SIG-M5 treated with dmso at 0.1 percent for 504 hours (cell line): ENCODE measurements at regions not wholly inside any gene's neighbourhood (a gene's known extent, or its start where the extent isn't known, plus 50 kb on each side); places are given as distances from the start of the nearest gene placed in this dataset.
A peak's percentile ranks its signal among the peaks of the same experiment; 100 is the strongest.
"Not testable (repeated sequence)": the region's sequence is repeated elsewhere in the genome, so short reads cannot be mapped to it uniquely, and the experiment has no call there.

Experiments used
- DNase-seq: peaks from one replicate; lab custom pipeline; 2025; ENCODE audit not compliant: unreplicated experiment; lab: John Stamatoyannopoulos, UW

DNA sequence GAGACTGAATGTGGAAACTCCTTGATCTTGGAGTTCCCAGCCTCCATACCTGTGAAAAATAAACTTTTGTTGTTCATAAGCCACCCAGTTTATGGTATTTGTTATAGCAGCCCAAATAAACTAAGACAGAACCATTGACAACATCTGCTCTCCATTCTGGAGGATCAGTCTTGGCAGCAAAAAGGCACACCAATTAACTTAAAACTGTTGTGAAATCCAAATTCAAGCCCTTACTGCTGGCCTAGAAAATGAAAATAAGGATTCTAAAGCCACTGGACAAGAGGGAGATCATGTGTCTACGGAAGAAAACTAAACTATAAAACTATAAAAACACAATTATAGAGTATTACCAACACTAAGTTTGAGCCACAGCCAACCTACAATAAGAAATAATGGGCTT, 172.1 kb upstream of the RNPC3 start:
- no peak for DNase-seq

DNA sequence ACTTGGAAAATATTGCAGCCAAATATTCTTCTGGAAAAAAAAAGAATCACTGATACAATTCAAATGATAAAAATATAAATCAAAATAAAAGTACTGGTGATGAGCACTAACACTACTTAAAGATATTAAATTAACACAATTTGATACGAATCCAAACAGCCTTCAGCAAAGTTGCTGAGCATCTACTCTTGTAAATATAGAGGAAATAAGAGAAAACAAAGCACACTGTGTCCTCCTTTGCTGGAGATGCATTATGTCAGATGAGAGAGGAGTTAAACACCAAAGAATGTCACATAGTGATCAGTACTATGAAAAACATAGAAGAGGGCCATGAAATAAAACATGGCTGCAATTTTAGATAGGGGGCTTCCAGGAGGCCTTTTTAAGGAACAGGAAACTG, 177.4 kb upstream of the RNPC3 start:
- DNase-seq = no peak

DNA sequence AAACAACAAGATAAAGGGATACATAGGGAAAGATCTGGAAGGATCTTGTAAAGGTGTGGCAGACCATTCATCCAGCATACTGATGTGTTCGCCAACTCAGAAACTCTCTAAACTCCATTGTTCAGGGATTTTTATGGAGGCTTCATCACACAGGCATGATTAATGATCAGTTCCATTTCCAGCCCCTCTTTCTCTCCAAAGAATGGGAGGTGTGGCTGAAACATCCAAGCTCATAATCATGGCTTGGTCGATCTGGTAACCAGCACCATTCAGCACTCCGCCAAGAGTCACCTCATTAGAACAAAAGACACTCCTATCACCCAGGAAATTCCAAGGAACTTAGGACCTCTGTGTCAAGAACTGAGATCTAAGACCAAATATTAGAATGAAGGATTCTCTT, 180.6 kb upstream of the RNPC3 start:
- DNase-seq = no peak

DNA sequence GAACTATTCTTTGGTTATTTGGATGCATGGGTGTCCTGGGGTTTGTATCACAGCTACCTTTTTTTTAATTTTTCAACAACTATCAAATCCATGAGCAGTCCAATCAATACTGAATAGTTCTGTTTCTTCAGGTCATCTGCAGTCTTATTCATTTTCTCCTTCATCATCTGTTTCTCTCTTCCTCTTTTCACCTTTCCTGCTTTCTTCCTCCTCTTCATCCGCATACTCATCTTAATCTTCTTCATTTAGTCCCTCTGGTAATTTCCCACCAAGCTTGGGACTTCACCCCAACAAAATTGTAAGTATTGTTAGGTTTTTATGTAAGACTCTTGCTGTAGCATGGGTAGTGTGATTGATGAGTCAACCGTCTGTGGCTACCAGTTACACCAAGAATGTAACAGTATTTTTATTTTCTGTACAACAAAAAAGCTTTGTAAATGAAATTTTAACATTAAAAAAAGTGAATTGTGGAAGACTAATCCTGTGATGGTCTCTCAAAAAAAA, 184.1 kb upstream of the RNPC3 start:
- no peak for DNase-seq

DNA sequence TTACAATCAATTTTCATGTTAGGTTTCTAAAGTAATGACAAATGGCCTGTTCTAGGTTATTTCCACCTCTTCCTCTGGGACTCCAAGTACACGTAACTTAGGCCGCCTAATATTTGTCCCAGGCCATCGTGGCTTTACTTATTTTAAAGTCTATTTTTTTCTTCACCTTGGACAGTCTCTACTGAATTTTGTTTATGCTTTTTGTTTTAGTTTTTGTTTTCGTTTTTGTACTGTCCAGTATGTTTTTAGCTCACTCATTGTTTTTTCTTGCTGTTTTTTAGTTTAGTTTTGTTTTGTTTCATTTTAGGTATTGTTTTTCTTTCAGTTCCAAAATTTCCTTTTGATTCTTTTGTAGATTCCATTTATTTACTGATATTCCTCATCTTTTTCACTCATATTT, 187.7 kb upstream of the RNPC3 start:
- no peak for DNase-seq

DNA sequence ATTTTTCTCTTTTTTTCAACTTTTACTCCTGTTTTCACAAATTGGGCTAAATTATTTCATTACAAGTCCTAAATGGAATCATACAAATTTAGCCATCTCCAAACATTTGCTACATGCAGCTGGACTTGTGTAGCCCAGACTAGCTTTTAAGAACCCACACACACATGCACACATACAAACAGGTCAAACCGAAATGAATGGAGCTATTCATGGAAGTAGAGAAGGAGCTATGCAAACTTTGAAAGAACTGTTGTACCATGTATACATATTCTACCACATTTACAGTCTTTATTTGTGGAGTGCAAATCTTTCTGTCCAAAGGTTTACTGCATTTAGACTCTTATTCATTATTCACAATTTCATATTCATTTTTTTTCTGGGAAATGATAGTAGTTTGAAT, 189.1 kb upstream of the RNPC3 start:
- DNase-seq = no peak

DNA sequence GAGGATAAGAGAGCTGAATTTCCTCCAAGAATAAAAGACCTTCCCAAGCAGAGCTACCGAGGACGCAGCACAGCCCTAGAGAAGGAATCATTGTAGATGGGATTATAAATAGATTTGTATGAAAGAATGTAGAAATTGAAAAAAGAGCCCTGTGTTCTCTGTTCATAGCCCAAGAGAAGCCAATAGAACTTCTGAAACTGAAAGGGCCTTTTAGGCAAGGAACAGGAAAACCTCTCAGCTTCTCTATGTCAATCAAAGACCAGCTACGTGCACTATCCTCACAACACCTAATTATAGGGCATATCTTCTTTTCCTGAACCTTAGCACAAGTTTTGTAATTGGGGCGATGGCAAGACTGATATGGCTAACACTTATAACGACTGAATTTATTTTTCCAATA, 192.4 kb upstream of the RNPC3 start:
- DNase-seq = no peak

DNA sequence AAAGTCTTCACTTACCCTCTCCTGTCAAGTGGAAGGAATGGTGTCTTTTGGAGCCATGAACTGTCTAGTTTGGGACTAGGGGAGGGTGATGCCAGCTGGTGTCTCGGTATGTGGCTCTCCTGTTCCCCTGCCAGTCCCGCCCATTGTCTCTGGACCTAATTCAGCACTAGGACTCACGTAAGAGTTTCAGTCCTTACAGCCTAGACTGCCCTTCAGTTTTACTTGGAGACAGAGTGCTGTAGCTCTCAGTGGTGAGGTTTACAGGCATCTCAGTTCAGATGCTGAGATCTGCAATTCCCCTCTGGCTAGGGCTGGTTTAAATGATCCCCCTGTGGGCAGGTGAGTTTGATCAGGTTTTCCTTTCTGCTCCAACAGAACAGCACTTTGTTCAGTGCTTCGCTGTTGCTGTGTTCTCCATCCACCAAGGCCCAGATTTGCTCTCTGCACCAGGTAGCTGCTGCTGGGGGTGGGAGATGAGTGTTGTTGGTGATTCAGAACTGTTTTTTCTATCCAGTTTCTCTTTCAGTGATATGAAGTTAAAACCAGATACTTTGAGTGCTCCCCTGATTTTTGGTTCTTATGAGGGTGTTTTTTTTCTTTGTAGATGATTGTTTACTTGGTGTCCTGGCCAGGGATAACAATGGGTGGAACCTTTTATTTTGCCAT, 198.3 kb upstream of the RNPC3 start:
- no peak for DNase-seq

DNA sequence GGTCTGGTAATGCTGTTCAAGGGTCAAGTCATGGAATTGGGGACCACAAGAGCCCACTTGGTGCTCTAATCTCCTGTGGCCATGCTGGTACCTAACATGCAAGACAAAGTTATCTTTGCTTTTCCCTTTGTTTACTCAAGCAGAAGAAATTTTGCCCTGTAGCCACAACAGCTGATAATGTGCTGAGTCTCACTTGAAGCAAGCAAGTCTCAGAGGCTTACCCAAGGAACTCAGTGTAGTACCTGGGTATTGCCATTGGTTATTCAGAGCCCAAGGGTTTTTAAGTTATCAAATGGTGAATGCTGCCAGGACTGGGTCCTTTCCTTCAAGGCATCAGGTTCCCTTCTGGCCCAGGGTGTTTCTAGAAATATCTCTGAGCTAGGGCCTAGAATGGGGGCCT, 198.9 kb upstream of the RNPC3 start:
- no peak for DNase-seq

DNA sequence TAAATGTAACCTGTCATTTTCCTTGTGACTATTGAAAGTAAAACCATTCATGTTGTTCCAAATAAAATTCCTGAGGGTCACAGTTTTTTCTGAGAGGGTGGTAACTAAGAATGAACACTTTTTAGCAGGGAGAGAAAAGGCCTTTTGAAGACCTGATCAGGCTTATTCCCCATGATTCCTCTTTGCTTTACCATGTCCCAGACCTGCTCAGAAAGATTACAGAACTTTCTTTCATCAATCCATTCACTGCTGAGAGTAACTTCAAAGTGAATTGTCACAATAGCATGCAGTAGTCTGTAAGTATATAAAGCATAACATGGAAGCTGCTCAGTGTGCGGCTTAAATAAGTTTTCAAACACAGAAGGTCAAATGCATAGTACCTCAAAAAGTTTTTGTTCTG, 201.5 kb upstream of the COL11A1 start:
- DNase-seq = no peak

DNA sequence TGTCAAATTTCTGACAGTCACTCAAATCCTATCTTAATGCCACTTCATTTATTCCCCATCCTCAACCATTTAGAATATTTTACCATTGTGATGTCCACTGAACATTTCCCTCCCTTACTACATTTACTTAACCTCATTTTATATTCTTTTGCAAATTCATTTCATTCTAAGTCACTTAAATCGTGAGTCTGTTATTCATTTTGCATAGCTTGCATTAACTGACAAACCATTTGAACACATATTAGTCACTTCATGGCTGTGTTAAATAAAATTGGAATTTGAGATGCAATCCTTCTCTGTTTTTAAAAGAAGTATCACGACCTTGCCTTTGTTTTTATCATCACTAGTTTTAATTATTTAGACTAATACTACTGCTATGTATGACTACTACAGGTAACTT, 199.4 kb upstream of the COL11A1 start:
- no peak for DNase-seq

DNA sequence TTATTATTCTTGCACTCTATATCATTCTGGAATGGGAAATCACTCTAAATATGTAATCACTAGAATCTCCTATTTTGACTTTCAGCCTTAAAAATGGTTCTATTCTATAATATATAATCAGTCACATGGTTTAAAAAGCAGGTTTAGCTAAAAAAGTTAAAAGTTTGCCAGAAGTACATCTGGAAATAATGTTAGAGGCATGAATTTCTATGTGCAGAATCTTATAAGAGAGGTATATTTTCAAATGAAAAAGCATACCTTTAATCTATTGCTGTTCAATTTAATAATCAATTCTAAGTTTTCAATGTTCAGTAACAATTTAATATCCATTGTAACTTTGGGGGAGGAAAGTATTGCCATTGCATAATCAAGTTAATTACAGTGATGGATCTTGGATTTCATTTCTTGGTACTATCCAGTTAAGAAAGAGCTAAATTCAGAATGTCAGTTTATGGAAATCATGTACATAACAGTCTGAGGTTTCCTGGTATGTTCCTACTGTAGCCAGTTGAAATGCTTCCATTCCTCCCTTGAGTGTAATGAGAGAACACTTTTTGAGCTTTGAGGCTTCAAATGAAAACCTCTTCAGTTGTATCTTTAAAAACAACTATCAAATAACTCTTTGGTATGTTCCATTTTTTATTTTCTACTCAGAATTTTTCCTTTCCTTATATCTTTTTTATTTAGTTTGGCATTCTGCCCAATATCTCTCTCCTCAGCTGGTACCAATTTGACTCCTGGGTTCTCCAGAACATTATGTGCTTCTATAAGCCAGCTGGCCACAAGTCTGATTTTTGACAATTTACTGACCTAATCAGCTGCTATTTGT, 175.7 kb upstream of the COL11A1 start:
- DNase-seq = no peak

DNA sequence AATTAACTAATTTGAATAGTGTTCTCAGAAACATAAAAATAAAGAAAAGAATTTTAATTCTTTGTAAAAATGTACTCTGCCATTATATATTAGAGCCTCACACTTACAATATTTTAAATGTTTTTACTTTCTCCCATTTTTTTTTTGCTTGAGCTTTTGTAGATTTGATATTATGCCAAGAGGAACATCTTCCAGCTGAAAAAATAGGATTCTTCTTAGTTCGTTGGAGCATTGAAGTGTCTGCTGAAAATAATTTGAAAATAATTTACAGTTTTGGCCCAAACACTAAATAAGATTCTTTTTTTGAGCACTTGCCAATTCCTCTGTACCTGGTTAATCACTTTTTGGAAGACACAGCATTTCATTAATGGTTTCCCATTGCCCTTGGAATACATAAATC, 175.0 kb upstream of the COL11A1 start:
- DNase-seq = no peak

DNA sequence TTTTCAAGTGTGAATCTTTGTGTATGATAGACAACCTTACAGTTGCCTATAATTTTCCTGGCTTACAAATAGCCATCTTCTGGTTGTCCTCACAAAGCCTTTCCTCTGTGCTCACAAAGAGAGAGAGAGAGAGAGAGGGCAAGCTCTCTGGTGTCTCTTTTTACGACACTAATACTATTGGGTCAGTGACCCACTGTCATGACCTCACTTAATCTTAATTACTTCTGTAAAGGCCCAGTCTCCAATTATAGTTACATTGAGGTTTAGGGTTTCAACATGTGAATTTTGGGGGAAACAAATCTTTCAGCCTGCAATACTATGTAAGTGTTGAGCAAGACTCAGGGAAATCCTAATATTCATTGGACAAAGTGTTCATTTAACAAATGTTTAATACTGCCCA, 167.4 kb upstream of the COL11A1 start:
- DNase-seq = peak; percentile 73

DNA sequence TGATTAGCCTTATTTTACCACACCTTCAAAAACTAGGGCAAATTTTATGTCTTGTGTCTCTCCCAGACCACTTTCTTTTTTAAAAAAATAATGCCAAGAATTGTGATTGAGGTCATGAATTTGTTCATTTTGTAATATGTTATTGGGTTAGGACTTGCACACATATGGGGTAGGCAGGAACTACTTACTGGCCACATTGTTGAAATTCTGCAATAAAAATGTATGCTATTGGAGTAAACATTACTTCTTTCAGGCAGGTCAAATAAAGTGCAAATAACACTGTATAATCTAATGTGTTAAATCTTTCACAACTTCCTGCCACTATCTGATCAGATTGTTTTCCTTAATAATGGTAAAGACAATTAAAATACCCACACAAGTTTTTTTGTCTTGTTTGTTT, 166.6 kb upstream of the COL11A1 start:
- no peak for DNase-seq

DNA sequence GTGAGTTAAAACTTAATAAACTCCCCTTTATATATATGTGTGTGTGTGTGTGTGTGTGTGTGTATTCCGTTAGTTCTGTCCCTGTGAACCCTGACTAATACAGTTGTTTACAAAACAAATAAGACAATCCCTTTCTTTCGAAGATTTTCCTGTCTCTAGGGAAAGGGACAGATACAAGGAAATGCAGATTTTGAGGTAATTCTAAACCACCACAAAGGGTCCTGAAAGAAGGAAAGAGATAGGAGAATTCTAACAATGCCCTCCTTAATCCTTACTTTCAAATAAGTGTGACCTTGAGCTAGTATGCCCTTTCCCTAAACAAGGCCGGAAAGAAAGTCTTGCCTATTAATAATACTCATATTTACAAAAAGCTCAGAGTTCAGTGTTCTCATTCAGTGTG, 164.8 kb upstream of the COL11A1 start:
- no peak for DNase-seq

DNA sequence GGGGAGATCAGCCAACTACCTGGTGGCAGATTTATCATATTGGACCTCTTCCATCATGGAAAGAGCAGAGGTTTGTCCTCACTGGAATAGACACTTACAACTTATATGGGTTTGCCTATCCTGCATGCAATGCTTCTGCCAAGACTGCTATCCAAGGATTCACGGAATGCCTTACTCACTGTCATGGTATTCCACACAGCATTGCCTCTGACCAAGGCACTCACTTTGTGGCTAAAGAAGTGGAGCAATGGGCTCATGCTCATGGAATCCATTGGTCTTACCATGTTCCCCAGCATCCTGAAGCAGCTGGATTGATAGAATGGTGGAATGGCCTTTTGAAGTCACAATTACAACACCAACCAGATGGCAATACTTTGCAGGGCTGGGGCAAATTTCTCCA, 163.1 kb upstream of the COL11A1 start:
- DNase-seq = not testable (repeated sequence)

DNA sequence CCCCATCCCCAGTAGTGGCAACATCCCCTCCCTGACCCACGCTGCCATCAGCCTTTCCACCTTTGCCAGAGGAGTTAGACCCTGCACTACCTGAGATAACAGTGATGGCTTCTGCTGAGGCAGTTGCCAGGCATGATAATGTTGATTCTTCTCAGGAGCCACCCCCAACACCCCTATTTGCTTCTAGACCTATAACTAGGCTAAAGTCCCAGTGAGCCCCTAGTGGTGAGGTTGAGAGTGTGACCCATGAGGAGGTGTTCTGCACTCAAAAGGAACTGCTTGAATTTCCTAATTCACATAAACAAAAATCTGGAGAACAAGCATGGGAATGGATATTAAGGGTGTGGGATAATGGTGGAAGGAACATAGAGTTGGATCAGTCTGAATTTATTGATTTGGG, 159.6 kb upstream of the COL11A1 start:
- no peak for DNase-seq

DNA sequence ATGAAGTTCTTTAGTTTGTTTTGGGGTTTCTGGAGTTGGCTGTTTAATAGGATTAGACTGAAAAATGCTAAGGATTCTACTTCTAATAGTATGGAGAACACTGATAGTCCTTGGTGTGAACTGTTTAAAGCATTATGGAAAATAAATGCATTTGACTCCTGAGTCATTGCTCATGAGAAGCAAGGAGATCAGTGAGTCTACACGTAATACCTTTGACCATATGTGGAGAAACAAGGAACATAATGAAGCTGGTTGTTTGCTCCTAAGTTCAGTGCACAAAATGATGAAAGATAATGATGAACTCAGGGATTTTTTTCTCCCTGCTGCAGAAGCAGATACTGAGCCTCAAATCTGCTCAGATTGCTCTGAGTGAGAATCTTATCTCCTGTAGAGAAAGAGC, 158.9 kb upstream of the COL11A1 start:
- no peak for DNase-seq

DNA sequence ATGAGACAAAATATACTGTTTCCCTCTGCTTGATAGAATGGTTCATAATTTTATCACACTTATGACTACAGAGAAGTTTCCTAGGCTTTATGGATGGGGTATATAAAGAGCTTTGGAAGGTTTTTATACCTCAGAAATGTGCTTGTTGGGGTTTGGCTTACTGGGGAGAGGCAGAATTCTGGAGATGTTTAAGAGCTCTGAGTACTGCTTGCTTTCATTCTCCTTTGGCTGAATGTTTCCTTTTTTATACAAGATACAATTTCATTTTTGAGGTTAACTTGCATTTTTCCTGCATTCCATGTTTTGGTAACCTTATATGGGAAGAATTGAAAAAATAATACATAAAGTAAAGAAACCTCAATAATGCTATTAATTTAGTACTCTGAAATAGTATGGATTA, 157.7 kb upstream of the COL11A1 start:
- DNase-seq = no peak

DNA sequence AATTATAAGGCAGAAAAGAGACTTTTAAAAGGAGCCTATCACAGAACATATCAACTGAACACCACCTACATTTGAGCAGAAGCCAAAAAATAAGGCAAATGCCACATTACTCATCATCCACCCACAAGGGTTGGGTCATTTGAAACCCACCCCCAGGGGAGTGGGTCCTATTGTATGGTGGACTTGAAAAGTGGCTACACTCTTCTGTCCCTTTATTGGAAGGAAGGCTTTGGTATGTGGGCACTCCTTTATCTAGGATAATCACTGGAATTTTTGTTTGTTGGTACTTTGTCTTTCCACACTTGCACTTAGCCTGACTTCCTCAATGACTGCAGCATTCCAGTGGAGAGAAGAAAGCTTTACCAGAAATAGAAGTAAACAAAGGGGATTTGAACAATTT, 157.2 kb upstream of the COL11A1 start:
- no peak for DNase-seq

DNA sequence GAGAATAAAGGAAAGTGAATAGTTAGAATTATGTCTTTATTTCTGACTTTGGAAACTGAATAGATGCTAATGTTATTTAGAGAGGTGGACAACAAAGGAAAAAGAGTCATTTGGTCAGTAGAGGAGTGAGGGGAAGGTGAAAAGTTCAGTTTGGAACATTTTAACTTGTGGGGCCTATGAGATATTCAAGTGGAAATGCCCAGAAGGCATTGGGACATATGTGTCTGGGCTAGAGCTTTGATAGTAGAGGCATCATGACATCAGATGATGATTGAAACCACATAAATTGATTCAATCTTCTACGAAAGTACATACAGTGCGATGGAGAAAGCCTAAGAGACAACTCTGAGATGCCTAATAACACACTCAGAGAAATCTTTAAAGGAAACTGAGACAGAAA, 151.7 kb upstream of the COL11A1 start:
- no peak for DNase-seq

DNA sequence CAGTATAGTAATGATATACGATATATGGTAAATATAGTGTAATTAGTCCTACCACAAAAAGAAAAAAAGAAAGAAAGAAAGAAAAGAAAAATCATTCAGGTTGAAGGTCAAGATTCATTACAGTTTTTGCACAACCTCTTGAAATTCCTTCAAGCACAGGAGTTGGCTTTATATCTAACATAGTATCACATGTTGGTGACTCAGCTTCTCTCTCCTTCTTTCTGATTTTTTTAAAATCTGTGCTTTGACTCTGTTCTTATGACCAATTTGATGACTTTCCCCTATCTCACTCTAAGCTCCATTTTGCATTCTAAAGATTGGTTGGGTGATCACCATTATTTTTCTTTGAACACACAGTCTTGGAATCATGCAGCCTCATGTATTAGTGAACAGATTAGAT, 148.2 kb upstream of the COL11A1 start:
- DNase-seq = no peak
